Nephron progenitor cell (in vitro differentiated cells): ENCODE measurements at regions not wholly inside any gene's neighbourhood (a gene's known extent, or its start where the extent isn't known, plus 50 kb on each side); places are given as distances from the start of the nearest gene placed in this dataset.
A peak's percentile ranks its signal among the peaks of the same experiment; 100 is the strongest.
"Not testable (repeated sequence)": the region's sequence is repeated elsewhere in the genome, so short reads cannot be mapped to it uniquely, and the experiment has no call there.

Source experiments
- DNase-seq: peaks from one replicate; pipeline ENCODE4 v3.0.0; 2021
- H3K27ac Mint-ChIP-seq: 2 replicates; pipeline ENCODE4 v1.8.0; 2021; ENCODE audit warnings: mild to moderate bottlenecking, moderate library complexity, mixed read lengths
- H3K27me3 Mint-ChIP-seq: 2 replicates; pipeline ENCODE4 v1.8.0; 2021; ENCODE audit warnings: mild to moderate bottlenecking, low read depth, mixed read lengths; ENCODE audit not compliant: poor library complexity
- H3K36me3 Mint-ChIP-seq: 2 replicates; pipeline ENCODE4 v1.8.0; 2021; ENCODE audit warnings: low read depth, mixed read lengths
- H3K4me1 Mint-ChIP-seq: 2 replicates; pipeline ENCODE4 v1.8.0; 2021; ENCODE audit warnings: mixed read lengths
- H3K4me3 Mint-ChIP-seq: 2 replicates; pipeline ENCODE4 v1.8.0; 2021; ENCODE audit warnings: mild to moderate bottlenecking, moderate library complexity, mixed read lengths
- H3K9me3 Mint-ChIP-seq: 2 replicates; pipeline ENCODE4 v1.8.0; 2021; ENCODE audit warnings: mild to moderate bottlenecking, moderate library complexity, mixed read lengths
- TF ChIP-seq, protein P1 (sequence below): fragments of 200-600 bp; sonication (generic); IDR thresholded peaks from 2 replicates; pipeline ENCODE4 v1.5.0; 2021; ENCODE audit warnings: antibody characterized with exemption

DNA sequence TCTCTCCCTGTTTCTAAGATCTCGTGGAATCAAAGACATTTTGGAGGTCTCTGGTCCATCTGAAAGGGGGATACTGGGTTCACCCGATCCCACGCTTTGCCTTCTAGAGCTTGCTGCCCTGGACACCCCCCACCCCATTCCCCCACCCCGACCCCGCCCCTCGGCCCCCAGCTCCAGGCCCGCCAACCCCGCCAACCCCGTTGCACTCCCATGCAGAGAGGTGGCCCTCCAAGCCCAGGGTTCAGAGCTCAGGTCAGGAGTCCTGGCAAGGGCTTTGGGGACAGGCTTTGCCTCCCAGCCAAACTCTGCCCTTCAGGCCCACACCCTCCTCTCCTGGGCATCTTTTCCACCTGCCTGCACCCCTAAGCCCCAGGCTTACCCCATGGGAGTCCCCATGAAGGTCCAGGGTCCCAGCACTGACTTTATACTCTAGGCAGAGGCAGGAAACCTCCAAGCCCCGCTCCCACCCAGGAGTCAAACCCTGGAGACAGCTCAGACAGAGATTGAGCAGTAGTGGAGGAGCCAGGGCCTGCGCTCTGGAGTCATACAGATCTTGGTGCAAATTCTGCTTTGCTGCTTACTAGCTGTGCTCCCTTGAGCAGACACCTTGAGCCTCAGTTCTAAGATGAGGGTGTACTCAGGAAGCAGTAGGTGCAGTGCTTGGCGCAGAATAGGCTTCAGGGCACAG is 155.9 kb downstream of the FOXD2 start:
- no peaks in the 10 kb centered on the region for H3K9me3 Mint-ChIP-seq
- H3K4me1 Mint-ChIP-seq = peaks cover 41% of the 10 kb centered on the region
- H3K4me3 Mint-ChIP-seq = peak overlapping the region; percentile 65
- H3K36me3 Mint-ChIP-seq = no peaks in the 10 kb centered on the region
- TF ChIP-seq, protein P1, sequence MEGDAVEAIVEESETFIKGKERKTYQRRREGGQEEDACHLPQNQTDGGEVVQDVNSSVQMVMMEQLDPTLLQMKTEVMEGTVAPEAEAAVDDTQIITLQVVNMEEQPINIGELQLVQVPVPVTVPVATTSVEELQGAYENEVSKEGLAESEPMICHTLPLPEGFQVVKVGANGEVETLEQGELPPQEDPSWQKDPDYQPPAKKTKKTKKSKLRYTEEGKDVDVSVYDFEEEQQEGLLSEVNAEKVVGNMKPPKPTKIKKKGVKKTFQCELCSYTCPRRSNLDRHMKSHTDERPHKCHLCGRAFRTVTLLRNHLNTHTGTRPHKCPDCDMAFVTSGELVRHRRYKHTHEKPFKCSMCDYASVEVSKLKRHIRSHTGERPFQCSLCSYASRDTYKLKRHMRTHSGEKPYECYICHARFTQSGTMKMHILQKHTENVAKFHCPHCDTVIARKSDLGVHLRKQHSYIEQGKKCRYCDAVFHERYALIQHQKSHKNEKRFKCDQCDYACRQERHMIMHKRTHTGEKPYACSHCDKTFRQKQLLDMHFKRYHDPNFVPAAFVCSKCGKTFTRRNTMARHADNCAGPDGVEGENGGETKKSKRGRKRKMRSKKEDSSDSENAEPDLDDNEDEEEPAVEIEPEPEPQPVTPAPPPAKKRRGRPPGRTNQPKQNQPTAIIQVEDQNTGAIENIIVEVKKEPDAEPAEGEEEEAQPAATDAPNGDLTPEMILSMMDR = no peak
- no peak for DNase-seq
- H3K27me3 Mint-ChIP-seq = peaks cover 31% of the 10 kb centered on the region
- no peak overlapping the region for H3K27ac Mint-ChIP-seq

DNA sequence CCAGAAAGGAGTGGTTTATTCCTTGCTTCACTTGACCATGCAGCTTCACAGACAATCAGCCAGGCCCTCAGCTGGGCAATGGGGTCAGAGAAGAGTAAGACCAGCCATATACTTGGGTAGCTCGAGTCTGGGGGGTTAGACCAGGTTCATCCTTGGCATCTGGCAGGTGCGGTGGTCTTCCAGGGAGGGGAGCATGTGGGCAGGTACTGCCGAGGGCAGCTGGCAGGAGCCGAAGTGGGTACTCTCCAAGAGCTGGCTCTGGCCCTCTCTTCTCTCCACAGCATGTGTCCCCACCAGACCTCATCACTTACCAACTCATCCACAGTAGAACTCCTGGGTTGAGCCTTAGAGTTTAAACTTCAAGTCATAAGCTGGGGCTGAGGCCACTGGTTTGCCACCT is 156.8 kb downstream of the FOXD2 start:
- Mint-ChIP-seq H3K36me3 (peaks cover 8% of the 10 kb centered on the region), H3K4me3 (no peak overlapping the region), H3K27ac (no peak overlapping the region), H3K27me3 (peaks cover 31% of the 10 kb centered on the region), H3K9me3 (peaks cover 8% of the 10 kb centered on the region), H3K4me1 (peaks cover 45% of the 10 kb centered on the region)
- DNase-seq = no peak
- TF ChIP-seq, protein P1 = no peak

DNA sequence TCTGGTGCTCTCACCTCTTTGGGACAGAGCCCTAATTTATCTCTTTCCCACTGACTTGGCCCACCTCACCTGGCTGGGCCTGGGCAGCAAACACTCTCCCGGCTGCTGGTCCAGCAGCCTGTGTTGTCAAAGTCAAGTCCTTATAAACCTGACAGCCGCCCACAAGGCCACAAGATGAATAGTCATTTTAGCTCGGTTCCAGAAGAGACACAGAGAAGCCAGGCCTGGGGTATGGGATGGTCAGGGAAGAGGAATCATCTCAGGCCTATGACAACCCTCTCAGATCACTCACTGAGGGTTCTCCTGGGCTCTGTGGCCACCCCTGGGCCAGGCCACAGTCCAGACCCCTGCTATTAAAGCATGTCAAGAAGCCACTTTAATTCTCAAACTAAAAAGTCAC is 158.5 kb downstream of the FOXD2 start:
- TF ChIP-seq, protein P1 = no peak
- H3K27me3 Mint-ChIP-seq = peaks cover 31% of the 10 kb centered on the region
- peaks cover 14% of the 10 kb centered on the region for H3K36me3 Mint-ChIP-seq
- no peak overlapping the region for H3K27ac Mint-ChIP-seq
- peaks cover 45% of the 10 kb centered on the region for H3K4me1 Mint-ChIP-seq
- no peak for DNase-seq
- H3K9me3 Mint-ChIP-seq = peaks cover 22% of the 10 kb centered on the region
- no peak overlapping the region for H3K4me3 Mint-ChIP-seq

DNA sequence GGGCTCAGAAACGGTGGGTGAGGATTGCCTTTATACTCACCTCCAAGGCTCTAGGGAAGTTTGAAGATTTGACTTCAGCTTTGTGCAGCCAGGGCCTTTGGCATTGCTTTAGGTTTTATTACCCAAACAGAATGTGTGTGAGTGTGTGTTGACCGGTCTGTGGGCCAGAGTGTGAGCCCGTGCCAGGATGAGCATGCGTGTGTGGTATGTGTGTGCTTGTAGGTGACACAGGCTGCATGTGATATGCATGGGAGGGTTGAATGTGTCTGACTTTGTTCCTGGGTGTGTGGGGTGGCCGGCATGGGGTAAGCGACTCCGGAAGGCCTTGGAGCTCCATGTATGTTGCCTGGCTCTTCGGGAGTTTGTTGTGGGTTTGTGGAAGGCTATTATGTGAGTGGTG is 160.5 kb downstream of the FOXD2 start:
- Mint-ChIP-seq H3K4me3 (no peak overlapping the region), H3K4me1 (peaks cover 40% of the 10 kb centered on the region), H3K27me3 (peaks cover 24% of the 10 kb centered on the region), H3K36me3 (peaks cover 29% of the 10 kb centered on the region), H3K9me3 (peaks cover 42% of the 10 kb centered on the region), H3K27ac (no peak overlapping the region)
- DNase-seq = no peak
- TF ChIP-seq, protein P1 = no peak

DNA sequence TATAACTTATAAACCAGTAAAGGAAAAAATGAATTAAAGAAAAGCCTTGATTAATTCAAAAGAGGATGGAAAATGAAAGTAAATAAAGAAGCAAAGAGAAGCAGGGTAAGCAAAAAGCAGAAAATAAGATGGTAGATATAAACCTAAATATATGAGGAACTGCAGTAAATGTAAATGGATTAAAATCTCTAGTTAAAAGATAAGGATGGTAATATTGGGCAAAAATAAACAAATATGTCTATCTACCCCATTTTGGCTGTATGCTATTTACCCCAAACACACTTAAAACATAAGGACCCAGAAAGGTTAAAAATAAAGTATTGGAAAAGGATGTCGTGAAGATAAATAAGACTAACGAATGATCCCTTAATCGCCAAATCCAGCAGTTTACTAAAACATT is 161.9 kb downstream of the FOXD2 start:
- H3K9me3 Mint-ChIP-seq = peaks cover 51% of the 10 kb centered on the region
- H3K27me3 Mint-ChIP-seq = peaks cover 18% of the 10 kb centered on the region
- peaks cover 28% of the 10 kb centered on the region for H3K4me1 Mint-ChIP-seq
- H3K27ac Mint-ChIP-seq = no peak overlapping the region
- H3K4me3 Mint-ChIP-seq = no peak overlapping the region
- no peak for DNase-seq
- H3K36me3 Mint-ChIP-seq = peaks cover 29% of the 10 kb centered on the region
- TF ChIP-seq, protein P1 = no peak

GRCh38 chr1:47602491-47602890 is 164.6 kb downstream of the FOXD2 start:
- not testable (repeated sequence) for H3K27me3 Mint-ChIP-seq, H3K4me3 Mint-ChIP-seq, H3K27ac Mint-ChIP-seq, DNase-seq
- Mint-ChIP-seq H3K9me3 (peaks cover 71% of the 10 kb centered on the region), H3K4me1 (peaks cover 16% of the 10 kb centered on the region), H3K36me3 (peaks cover 31% of the 10 kb centered on the region)

DNA sequence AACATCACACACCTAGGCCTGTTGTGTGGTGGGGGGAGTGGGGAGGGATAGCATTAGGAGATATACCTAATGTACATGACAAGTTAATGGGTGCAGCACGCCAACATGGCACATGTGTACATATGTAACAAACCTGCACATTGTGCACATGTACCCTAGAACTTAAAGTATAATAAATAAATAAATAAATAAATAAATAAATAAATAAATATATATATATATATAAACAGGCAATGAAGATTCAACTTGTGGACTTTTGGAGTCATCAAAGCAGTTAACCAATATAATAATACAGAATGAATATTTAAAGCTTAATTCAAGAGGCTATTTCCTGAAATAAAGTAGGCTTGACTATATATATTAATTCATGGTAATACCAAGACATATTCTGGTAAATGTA is 167.0 kb downstream of the FOXD2 start:
- not testable (repeated sequence) for H3K4me1 Mint-ChIP-seq, H3K27ac Mint-ChIP-seq, DNase-seq, H3K27me3 Mint-ChIP-seq, H3K4me3 Mint-ChIP-seq
- H3K9me3 Mint-ChIP-seq = peaks cover 82% of the 10 kb centered on the region
- peaks cover 30% of the 10 kb centered on the region for H3K36me3 Mint-ChIP-seq
